Heart right ventricle (tissue), 16 donors: ENCODE measurements at regions not wholly inside any gene's neighbourhood (a gene's known extent, or its start where the extent isn't known, plus 50 kb on each side); places are given as distances from the start of the nearest gene placed in this dataset.

ENCODE experiments used
- ATAC-seq, 8 donors: fragments of 200-7000 bp; cut with Tn5 transposase; one replicate each; pipeline ENCODE4 v1.9.1; 2020; ENCODE audit warnings: mild to moderate bottlenecking in 8 of 8, moderate library complexity in 8 of 8, moderate number of reproducible peaks in 1 of 8
- DNase-seq, 2 donors: peaks; one replicate each; pipeline ENCODE4 v3.0.0-alpha.2; 2020
- H3K27ac ChIP-seq, 10 donors: fragments of 200-600 bp; sonication (generic) in 2 of 10; one replicate each; pipeline versions ENCODE4 v1.5.0 to v1.8.0; 2020 to 2022; ENCODE audit warnings: mild to moderate bottlenecking in 3 of 10
- H3K27me3 ChIP-seq, 7 donors: fragments of 200-600 bp; one replicate each; pipeline ENCODE4 v1.8.0; 2021 to 2022; ENCODE audit warnings: mild to moderate bottlenecking in 2 of 7
- H3K36me3 ChIP-seq, 9 donors: fragments of 200-600 bp; sonication (generic) in 1 of 9; one replicate each; pipeline versions ENCODE4 v1.5.0 to v1.8.0; 2020 to 2022; ENCODE audit warnings: mild to moderate bottlenecking in 2 of 9
- H3K4me1 ChIP-seq, 9 donors: fragments of 200-600 bp; sonication (generic) in 1 of 9; one replicate each; pipeline versions ENCODE4 v1.5.0 to v1.8.0; 2020 to 2022; ENCODE audit warnings: mild to moderate bottlenecking in 4 of 9
- H3K4me3 ChIP-seq, 10 donors: fragments of 200-600 bp; sonication (generic) in 2 of 10; one replicate each; pipeline versions ENCODE4 v1.5.0 to v1.8.0; 2020 to 2022; ENCODE audit warnings: mild to moderate bottlenecking in 7 of 10, moderate library complexity in 2 of 10
- H3K9me3 ChIP-seq, 11 donors: fragments of 200-600 bp in 10 of 11; sonication (generic) in 2 of 11; one replicate each; pipeline versions ENCODE4 v1.5.0 to v1.8.0; 2013 to 2022; ENCODE audit warnings: mild to moderate bottlenecking in 2 of 11, control low read depth in 1 of 11, moderate library complexity in 1 of 11
- CTCF ChIP-seq, 9 donors: fragments of 200-600 bp; sonication (generic) in 2 of 9; IDR thresholded peaks; one replicate each; pipeline versions ENCODE4 v1.5.0 to v1.8.0; 2021 to 2022; ENCODE audit warnings: antibody characterized with exemption in 9 of 9, mild to moderate bottlenecking in 5 of 9, moderate library complexity in 1 of 9
- WGBS, 2 donors: extraction: QIAGEN DNeasy Blood & Tissue Kit; methylation state at CpG; one replicate each; pipeline ENCODE4 v1.1.7; 2013; ENCODE audit warnings: inconsistent platforms in 1 of 2; 5-methylcytosine and 5-hydroxymethylcytosine counted together
- intact Hi-C, 10 donors: fragments of 100-400 bp; cut with DNase I; formaldehyde crosslinking; loops; one replicate each; pipeline versions ENCODE4 v1.11.1 to v1.14.2; 2022
- donor health status: Arrhythmogenic right ventricular cardiomyopathy.
- donor health status: ischemic (EF 13 %, LVEDD 7.1; RV severe dilation, severe dysfunction).
- donor health status: healthy with polysubstance abuse.
- donor health status: DM: no; HTN: yes; CAD: no.
- donor health status: DM: no; HTN: no; CAD: no.
- donor health status: ischemic (EF 25% LVEDD 6.9; RV normal size, moderate dysfunction).
- donor health status: ischemic (EF 25% LVEDD 5.7; RV mildly dilated, moderate dysfunction).
- donor health status: healthy.
- donor health status: DM: yes; HTN: yes; CAD: no.
- donor health status: Ischemic cardiomyopathy.
- donor health status: ischemic (EF 35%, LVEDD 5.7; RV mildly dilated, moderate dysfunction).
- donor health status: nonischemic (EF 11% LVEDD 7.7; RV severe dilation, severe dysfunction).
- donor health status: DM: yes; HTN: yes; CAD: no.
- donor health status: PGD.
- donor health status: ischemic (EF 29% LVEDD 5.4; RV normal size, mild dysfunction).
- donor health status: nonischemic (EF 23%, LVEDD 6.1; RV moderate dilation, normal function).

- no peaks in the 10 kb centered on the region for H3K4me1 ChIP-seq
- 62 to 66% methylated on average over 6 of the region's 6 CpGs for WGBS, 2 donors
These were observed 490.6 kb downstream of the NEBL start for GRCh38 chr10:20406281-20407104.

GRCh38 chr10:20405761-20406160, 491.4 kb downstream of the NEBL start:
- no peaks in the 10 kb centered on the region for H3K4me1 ChIP-seq
- H3K4me3 ChIP-seq = no peak overlapping the region
- intact Hi-C loops = no loop called here
- no peaks in the 10 kb centered on the region for H3K9me3 ChIP-seq
- TF ChIP-seq CTCF (IDR thresholded peaks at IDR 0.05) = no peak
- 68 to 80% methylated on average over 4 of the region's 4 CpGs for WGBS, 2 donors
- no peaks in the 10 kb centered on the region for H3K36me3 ChIP-seq
- no peak overlapping the region for H3K27ac ChIP-seq
- ATAC-seq (no peak), DNase-seq (no peak)
- no peaks in the 10 kb centered on the region for H3K27me3 ChIP-seq

More at GRCh38 chr10:20406281-20407104, 490.6 kb downstream of the NEBL start:
- DNase-seq (no peak), ATAC-seq (peak in 1 of 8 donors; percentile 11)
- Histone ChIP-seq H3K27ac (no peak overlapping the region), H3K9me3 (no peaks in the 10 kb centered on the region), H3K27me3 (no peaks in the 10 kb centered on the region), H3K4me3 (no peak overlapping the region), H3K36me3 (no peaks in the 10 kb centered on the region)
- no peak for TF ChIP-seq CTCF (IDR thresholded peaks at IDR 0.05)
- intact Hi-C loops = no loop called here

- ATAC-seq (no peak), DNase-seq (no peak)
- H3K36me3 ChIP-seq = no peaks in the 10 kb centered on the region
- H3K27me3 ChIP-seq = no peaks in the 10 kb centered on the region
- no peak overlapping the region for H3K27ac ChIP-seq
- no peaks in the 10 kb centered on the region for H3K4me1 ChIP-seq
- H3K9me3 ChIP-seq = no peaks in the 10 kb centered on the region
- WGBS, 2 donors = 90 to 92% methylated on average over 1 to 2 of the region's 2 CpGs
- intact Hi-C loops = no loop called here
- H3K4me3 ChIP-seq = no peak overlapping the region
- TF ChIP-seq CTCF (IDR thresholded peaks at IDR 0.05) = no peak
These were observed 492.1 kb downstream of the NEBL start for GRCh38 chr10:20405050-20405449.

- ATAC-seq (no peak), DNase-seq (no peak)
- H3K27ac ChIP-seq = no peak overlapping the region
- WGBS, 2 donors = 89 to 91% methylated on average over 2 of the region's 2 CpGs
- no peak for TF ChIP-seq CTCF (IDR thresholded peaks at IDR 0.05)
- H3K9me3 ChIP-seq = peaks cover 0 to 3% (median 0%) of the 10 kb centered on the region in 11 donors
- intact Hi-C loops = no loop called here
- H3K4me3 ChIP-seq = no peak overlapping the region
- H3K4me1 ChIP-seq = no peaks in the 10 kb centered on the region
- no peaks in the 10 kb centered on the region for H3K36me3 ChIP-seq
- H3K27me3 ChIP-seq = no peaks in the 10 kb centered on the region
These were observed 497.3 kb downstream of the NEBL start for GRCh38 chr10:20399772-20400171.
